ENCODE measurements at regions not wholly inside any gene's neighbourhood (a gene's known extent, or its start where the extent isn't known, plus 50 kb on each side); places are given as distances from the start of the nearest gene placed in this dataset.

DNA sequence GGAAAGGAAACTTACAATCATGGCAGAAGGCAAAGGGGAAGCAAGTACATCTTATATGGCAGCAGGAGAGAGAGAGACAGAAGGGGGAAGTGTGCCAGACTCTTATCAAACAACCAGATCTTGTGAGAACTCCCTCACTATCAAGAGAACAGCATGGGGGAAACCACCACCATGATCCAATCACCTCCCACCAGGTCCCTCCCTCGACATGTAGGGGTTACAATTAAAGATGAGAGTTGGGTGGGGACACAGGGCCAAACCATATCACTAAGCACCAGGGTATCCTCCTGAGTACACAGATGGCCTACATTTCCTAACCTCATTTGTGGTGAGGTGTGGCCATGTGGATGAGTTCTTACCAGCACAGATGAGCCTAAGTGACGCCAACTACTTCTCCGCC lies 348.6 kb upstream of the ZFHX3 start:
- TF ChIP-seq, protein P1, sequence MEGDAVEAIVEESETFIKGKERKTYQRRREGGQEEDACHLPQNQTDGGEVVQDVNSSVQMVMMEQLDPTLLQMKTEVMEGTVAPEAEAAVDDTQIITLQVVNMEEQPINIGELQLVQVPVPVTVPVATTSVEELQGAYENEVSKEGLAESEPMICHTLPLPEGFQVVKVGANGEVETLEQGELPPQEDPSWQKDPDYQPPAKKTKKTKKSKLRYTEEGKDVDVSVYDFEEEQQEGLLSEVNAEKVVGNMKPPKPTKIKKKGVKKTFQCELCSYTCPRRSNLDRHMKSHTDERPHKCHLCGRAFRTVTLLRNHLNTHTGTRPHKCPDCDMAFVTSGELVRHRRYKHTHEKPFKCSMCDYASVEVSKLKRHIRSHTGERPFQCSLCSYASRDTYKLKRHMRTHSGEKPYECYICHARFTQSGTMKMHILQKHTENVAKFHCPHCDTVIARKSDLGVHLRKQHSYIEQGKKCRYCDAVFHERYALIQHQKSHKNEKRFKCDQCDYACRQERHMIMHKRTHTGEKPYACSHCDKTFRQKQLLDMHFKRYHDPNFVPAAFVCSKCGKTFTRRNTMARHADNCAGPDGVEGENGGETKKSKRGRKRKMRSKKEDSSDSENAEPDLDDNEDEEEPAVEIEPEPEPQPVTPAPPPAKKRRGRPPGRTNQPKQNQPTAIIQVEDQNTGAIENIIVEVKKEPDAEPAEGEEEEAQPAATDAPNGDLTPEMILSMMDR (IDR thresholded peaks at IDR 0.05; ENCODE audit: low read depth, low read length, poor library complexity, severe bottlenecking): no peak
- no peak for TF ChIP-seq EZH2phosphoT487 (IDR thresholded peaks at IDR 0.05; ENCODE audit: borderline replicate concordance, low read length)

Data from DOHH2 (cell line).